HG03039 (cell line): ENCODE measurements at regions not wholly inside any gene's neighbourhood (a gene's known extent, or its start where the extent isn't known, plus 50 kb on each side); places are given as distances from the start of the nearest gene placed in this dataset.
"Not testable (repeated sequence)": the region's sequence is repeated elsewhere in the genome, so short reads cannot be mapped to it uniquely, and the experiment has no call there.

Source experiments
- ATAC-seq: cut with Tn5 transposase; IDR thresholded peaks from one replicate; pipeline ENCODE4 v1.9.1; 2021; ENCODE audit warnings: mild to moderate bottlenecking, moderate library complexity; ENCODE audit not compliant: unreplicated experiment

- ATAC-seq = no peak
Observed at GRCh38 chr2:228372212-228372611, 190.7 kb upstream of the SPHKAP start.

- no peak for ATAC-seq
Observed at GRCh38 chr2:228369400-228370031, 188.0 kb upstream of the SPHKAP start.

GRCh38 chr2:228367356-228367755 is 185.9 kb upstream of the SPHKAP start:
- ATAC-seq = no peak

- no peak for ATAC-seq
Observed at GRCh38 chr2:228359473-228359872, 178.0 kb upstream of the SPHKAP start.

- ATAC-seq = no peak
Observed at GRCh38 chr2:228355897-228356296, 174.4 kb upstream of the SPHKAP start.

- ATAC-seq = not testable (repeated sequence)
Observed at GRCh38 chr2:228352980-228353379, 171.5 kb upstream of the SPHKAP start.

GRCh38 chr2:228352048-228352447 is 170.6 kb upstream of the SPHKAP start:
- no peak for ATAC-seq

- no peak for ATAC-seq
Observed at GRCh38 chr2:228348516-228349064, 167.1 kb upstream of the SPHKAP start.

GRCh38 chr2:228344531-228344930 is 163.0 kb upstream of the SPHKAP start:
- no peak for ATAC-seq

- no peak for ATAC-seq
Observed at GRCh38 chr2:228339525-228339924, 158.0 kb upstream of the SPHKAP start.

- no peak for ATAC-seq
Observed at GRCh38 chr2:228334180-228334579, 152.7 kb upstream of the SPHKAP start.

- no peak for ATAC-seq
Observed at GRCh38 chr2:228329282-228329681, 147.8 kb upstream of the SPHKAP start.

- ATAC-seq = no peak
Observed at GRCh38 chr2:228321015-228321414, 139.5 kb upstream of the SPHKAP start.

GRCh38 chr2:228318218-228318617 is 136.7 kb upstream of the SPHKAP start:
- no peak for ATAC-seq

GRCh38 chr2:228312172-228312571 is 130.7 kb upstream of the SPHKAP start:
- ATAC-seq = no peak

- no peak for ATAC-seq
Observed at GRCh38 chr2:228303960-228304359, 122.5 kb upstream of the SPHKAP start.

GRCh38 chr2:228283491-228284171 is 102.1 kb upstream of the SPHKAP start:
- ATAC-seq = no peak

GRCh38 chr2:228282376-228282775 is 100.9 kb upstream of the SPHKAP start:
- no peak for ATAC-seq

GRCh38 chr2:228273159-228273558 is 91.7 kb upstream of the SPHKAP start:
- no peak for ATAC-seq

- no peak for ATAC-seq
Observed at GRCh38 chr2:228269351-228269750, 87.9 kb upstream of the SPHKAP start.

- ATAC-seq = no peak
Observed at GRCh38 chr2:228268756-228269155, 87.3 kb upstream of the SPHKAP start.

GRCh38 chr2:228268301-228268700 is 86.8 kb upstream of the SPHKAP start:
- no peak for ATAC-seq
